ENCODE measurements at regions not wholly inside any gene's neighbourhood (a gene's known extent, or its start where the extent isn't known, plus 50 kb on each side); places are given as distances from the start of the nearest gene placed in this dataset.

DNA sequence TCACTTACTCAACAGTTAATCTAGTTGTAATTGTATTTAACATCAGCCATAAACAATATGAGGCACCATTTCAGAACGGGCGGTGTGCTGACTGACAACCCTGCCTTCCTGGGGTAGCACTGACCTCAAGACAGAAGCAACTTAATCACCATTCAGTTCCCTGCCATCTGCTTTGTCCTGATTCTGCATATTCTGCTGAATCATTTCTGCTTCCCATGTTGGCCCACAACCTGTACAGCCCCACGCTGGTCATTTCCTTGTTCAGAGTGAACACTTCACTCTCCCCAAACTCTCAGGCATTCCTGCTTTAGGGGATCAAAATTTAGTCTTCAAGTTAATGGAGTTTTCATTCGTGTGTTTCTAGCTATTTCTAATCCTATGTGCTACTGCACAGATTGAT is 132.3 kb upstream of the ZBED5 start:
- DNase-seq = no peak
- TF ChIP-seq, protein P1, sequence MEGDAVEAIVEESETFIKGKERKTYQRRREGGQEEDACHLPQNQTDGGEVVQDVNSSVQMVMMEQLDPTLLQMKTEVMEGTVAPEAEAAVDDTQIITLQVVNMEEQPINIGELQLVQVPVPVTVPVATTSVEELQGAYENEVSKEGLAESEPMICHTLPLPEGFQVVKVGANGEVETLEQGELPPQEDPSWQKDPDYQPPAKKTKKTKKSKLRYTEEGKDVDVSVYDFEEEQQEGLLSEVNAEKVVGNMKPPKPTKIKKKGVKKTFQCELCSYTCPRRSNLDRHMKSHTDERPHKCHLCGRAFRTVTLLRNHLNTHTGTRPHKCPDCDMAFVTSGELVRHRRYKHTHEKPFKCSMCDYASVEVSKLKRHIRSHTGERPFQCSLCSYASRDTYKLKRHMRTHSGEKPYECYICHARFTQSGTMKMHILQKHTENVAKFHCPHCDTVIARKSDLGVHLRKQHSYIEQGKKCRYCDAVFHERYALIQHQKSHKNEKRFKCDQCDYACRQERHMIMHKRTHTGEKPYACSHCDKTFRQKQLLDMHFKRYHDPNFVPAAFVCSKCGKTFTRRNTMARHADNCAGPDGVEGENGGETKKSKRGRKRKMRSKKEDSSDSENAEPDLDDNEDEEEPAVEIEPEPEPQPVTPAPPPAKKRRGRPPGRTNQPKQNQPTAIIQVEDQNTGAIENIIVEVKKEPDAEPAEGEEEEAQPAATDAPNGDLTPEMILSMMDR (IDR thresholded peaks at IDR 0.05) = no peak
- no peak for TF ChIP-seq POLR2A (IDR thresholded peaks at IDR 0.05)
- H3K27me3 ChIP-seq = no peaks in the 10 kb centered on the region
- H3K4me3 ChIP-seq = no peak overlapping the region
- no peak overlapping the region for H3K27ac ChIP-seq
- ATAC-seq = no peak
- no peaks in the 10 kb centered on the region for H3K4me1 ChIP-seq
- intact Hi-C loops (cut with DNase I) = no loop called here
- H3K9me3 ChIP-seq = no peaks in the 10 kb centered on the region
- 72 to 76% methylated on average over 4 of the region's 4 CpGs for WGBS, 2 donors
- no peaks in the 10 kb centered on the region for H3K36me3 ChIP-seq (replicated peaks in 1 of 2; ENCODE audit: insufficient read depth in 1 of 2, low read depth in 2 of 2)

DNA sequence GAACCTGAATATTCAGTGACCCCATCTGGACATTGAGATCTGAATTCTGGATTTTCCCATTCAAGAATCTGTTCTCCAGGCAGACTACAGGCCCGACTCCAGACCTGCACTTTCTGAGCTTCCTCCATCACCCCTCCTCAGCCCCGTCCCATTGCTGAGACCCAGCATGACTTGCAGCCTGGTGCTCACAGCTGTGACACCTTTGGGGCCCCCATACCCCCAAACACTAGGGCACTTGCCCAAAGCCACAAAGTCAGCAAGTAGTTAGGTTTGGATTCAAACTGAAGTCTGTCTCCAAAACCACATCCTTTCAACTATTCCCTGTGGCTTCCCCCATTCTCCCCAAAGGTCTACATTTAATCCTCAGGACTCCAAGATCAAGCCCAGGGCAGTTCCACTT is 128.2 kb upstream of the ZBED5 start:
- TF ChIP-seq POLR2A (IDR thresholded peaks at IDR 0.05) = no peak
- TF ChIP-seq, protein P1 (IDR thresholded peaks at IDR 0.05) = no peak
- Histone ChIP-seq H3K4me1 (no peaks in the 10 kb centered on the region), H3K27me3 (no peaks in the 10 kb centered on the region), H3K36me3 (replicated peaks in 1 of 2; ENCODE audit: insufficient read depth in 1 of 2, low read depth in 2 of 2) (no peaks in the 10 kb centered on the region), H3K27ac (no peak overlapping the region), H3K4me3 (no peak overlapping the region), H3K9me3 (no peaks in the 10 kb centered on the region)
- intact Hi-C loops (cut with DNase I) = no loop called here
- DNase-seq (no peak), ATAC-seq (no peak)
- WGBS, 2 donors = 67 to 86% methylated on average over 2 of the region's 2 CpGs

DNA sequence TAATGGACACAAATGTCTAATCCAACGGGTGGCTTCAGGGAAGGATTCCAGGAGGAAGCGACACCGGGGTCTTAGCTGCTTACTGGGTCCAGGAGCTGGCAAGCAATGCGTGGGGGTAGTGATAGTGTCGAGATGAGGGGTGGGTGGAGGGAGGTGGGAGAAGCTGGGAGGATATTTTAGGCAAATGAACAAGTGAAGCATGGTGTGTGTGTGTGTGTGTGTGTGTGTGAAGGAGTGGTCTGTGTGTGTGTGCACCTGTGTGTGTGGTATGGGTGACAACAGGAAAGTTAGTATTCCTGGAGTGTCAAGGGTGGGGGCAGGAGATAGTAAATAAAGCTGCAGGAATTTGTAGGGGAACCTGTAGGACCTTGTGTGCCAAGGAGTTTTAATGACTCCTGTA is 126.9 kb upstream of the ZBED5 start:
- Histone ChIP-seq H3K27ac (no peak overlapping the region), H3K4me3 (no peak overlapping the region), H3K4me1 (no peaks in the 10 kb centered on the region), H3K9me3 (no peaks in the 10 kb centered on the region), H3K27me3 (no peaks in the 10 kb centered on the region), H3K36me3 (replicated peaks in 1 of 2; ENCODE audit: insufficient read depth in 1 of 2, low read depth in 2 of 2) (no peaks in the 10 kb centered on the region)
- WGBS, 2 donors = 85 to 89% methylated on average over 5 of the region's 5 CpGs
- DNase-seq = no peak
- TF ChIP-seq, protein P1 (IDR thresholded peaks at IDR 0.05) = no peak
- no peak for TF ChIP-seq POLR2A (IDR thresholded peaks at IDR 0.05)
- ATAC-seq = no peak
- intact Hi-C loops (cut with DNase I) = no loop called here

DNA sequence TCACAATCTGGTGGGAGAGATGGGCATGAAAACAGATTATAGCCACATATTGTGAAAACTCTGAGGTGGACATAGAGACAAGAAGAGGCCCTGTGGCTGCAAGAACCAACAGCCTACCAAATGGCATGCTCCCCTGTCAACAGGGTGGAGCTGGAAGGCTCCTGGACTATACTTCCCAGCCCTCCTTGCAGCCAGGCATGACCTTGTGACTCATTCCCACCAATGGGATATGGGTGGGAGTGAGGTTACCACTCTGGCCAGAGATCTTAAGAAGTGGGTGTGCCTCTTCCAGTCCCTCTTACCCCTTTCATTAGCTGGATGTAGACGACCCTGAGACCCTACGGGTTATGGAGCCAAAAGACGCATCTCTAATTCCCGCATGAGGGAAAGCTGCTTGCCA is 126.4 kb upstream of the ZBED5 start:
- no peak overlapping the region for H3K4me3 ChIP-seq
- TF ChIP-seq, protein P1 (IDR thresholded peaks at IDR 0.05) = no peak
- H3K4me1 ChIP-seq = no peaks in the 10 kb centered on the region
- intact Hi-C loops (cut with DNase I) = no loop called here
- no peaks in the 10 kb centered on the region for H3K9me3 ChIP-seq
- WGBS, 2 donors = 85 to 87% methylated on average over 4 of the region's 4 CpGs
- H3K36me3 ChIP-seq (replicated peaks in 1 of 2; ENCODE audit: insufficient read depth in 1 of 2, low read depth in 2 of 2) = no peaks in the 10 kb centered on the region
- DNase-seq = no peak
- H3K27me3 ChIP-seq = no peaks in the 10 kb centered on the region
- no peak overlapping the region for H3K27ac ChIP-seq
- ATAC-seq = no peak

DNA sequence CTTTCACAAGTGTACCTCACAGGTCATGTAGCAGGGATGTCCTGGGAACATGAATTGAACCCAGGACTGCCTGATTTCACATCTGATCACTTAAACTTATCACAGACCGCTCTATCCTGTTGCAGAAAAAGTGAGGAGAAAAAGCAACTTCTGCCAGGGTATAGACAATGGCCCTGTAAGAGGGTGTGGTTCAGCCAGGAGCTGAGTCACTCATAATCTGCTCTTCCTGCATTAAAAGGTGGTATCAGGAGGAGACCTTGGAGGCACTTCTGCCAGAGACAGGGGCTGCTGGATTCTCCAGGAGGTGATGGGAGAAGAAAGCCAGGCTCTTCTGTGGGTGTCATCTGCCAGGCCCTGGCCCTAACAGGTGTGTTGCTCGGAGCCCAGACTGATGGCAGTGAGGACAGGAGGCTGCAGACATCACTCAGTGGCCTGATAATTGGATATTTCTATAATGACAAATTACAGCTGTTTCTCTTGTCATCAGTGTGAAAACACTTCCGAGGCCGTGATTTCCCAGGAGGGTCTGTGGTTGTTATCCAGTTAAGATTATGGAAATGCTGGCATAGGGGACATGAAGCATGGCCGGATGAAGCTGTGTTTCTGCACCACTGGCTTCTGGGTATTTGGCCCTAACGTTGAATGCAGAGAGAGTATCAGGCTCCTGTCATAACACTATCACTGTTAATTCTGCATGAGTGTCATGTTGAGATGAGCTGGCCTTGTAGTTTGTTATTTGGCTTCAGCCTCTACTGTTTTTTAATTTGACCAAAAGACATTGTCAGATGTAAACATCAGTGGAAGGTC is 125.1 kb upstream of the ZBED5 start:
- ATAC-seq (no peak), DNase-seq (no peak)
- H3K9me3 ChIP-seq = no peaks in the 10 kb centered on the region
- WGBS, 2 donors = 72 to 76% methylated on average over 6 of the region's 6 CpGs
- H3K4me3 ChIP-seq = no peak overlapping the region
- H3K27ac ChIP-seq = no peak overlapping the region
- TF ChIP-seq, protein P1 (IDR thresholded peaks at IDR 0.05) = no peak
- no peak for TF ChIP-seq POLR2A (IDR thresholded peaks at IDR 0.05)
- no peaks in the 10 kb centered on the region for H3K27me3 ChIP-seq
- H3K36me3 ChIP-seq (replicated peaks in 1 of 2; ENCODE audit: insufficient read depth in 1 of 2, low read depth in 2 of 2) = no peaks in the 10 kb centered on the region
- no peaks in the 10 kb centered on the region for H3K4me1 ChIP-seq
- intact Hi-C loops (cut with DNase I) = no loop called here
